ENCODE measurements at regions not wholly inside any gene's neighbourhood (a gene's known extent, or its start where the extent isn't known, plus 50 kb on each side); places are given as distances from the start of the nearest gene placed in this dataset.

GRCh38 chr2:182619276-182619675 lies 96.8 kb upstream of the DNAJC10 start (continued):
- TF ChIP-seq REST (IDR thresholded peaks at IDR 0.05; ENCODE audit: low read depth, low read length) (no peak), ZBED1 (IDR thresholded peaks at IDR 0.05; ENCODE audit: borderline replicate concordance) (no peak)

GRCh38 chr2:182621191-182621590 lies 94.9 kb upstream of the DNAJC10 start:
- no peak overlapping the region for H2AFZ ChIP-seq (ENCODE audit: control insufficient read depth, low read depth, low read length)
- RAD21 ChIA-PET (ENCODE audit: unreplicated experiment), result no interaction called here
- POLR2A ChIA-PET, result no interaction called here
- WGBS (ENCODE audit: insufficient coverage, insufficient replicate concordance, low lambda C conversion rate, missing lambda C conversion rate), result 0% methylated on average over 1 of the region's 1 CpG
- no peak overlapping the region for H3K4me3 ChIP-seq
- intact Hi-C loops (cut with micrococcal nuclease; ENCODE audit: unreplicated experiment), result no loop called here
- H3K27ac ChIP-seq (ENCODE audit: control insufficient read depth, insufficient read depth), result no peak overlapping the region
- DNase-seq (ENCODE audit: low read depth, low spot score), result no peak
- H3K79me2 ChIP-seq (ENCODE audit: control insufficient read depth, insufficient read depth, low read length), result no peaks in the 10 kb centered on the region
- H3K4me1 ChIP-seq (ENCODE audit: control insufficient read depth, insufficient read depth, low read length), result no peaks in the 10 kb centered on the region
- CTCF ChIA-PET, result no interaction called here
- no peaks in the 10 kb centered on the region; a peak in 2 of 4 replicates for H3K27me3 ChIP-seq (replicated peaks in 1 of 2; ENCODE audit: control insufficient read depth in 2 of 2, insufficient read depth in 2 of 2, low read length in 1 of 2)
- H3K36me3 ChIP-seq (ENCODE audit: control insufficient read depth in 2 of 2, insufficient read depth in 2 of 2, low read length in 1 of 2), result no peaks in the 10 kb centered on the region
- H3K9ac ChIP-seq (ENCODE audit: control insufficient read depth, insufficient read depth, low read length), result no peak overlapping the region
- no peaks in the 10 kb centered on the region for H4K20me1 ChIP-seq (ENCODE audit: control insufficient read depth, insufficient read depth)
- BruUV-seq (replicated peaks), result no TSS peak
- in situ Hi-C loops (cut with MboI), result no loop called here
- SMC1A ChIA-PET (ENCODE audit: uncharacterized antibody, unreplicated experiment), result no interaction called here
- TF ChIP-seq FOXK2 (IDR thresholded peaks at IDR 0.05) (no peak), KDM1A (IDR thresholded peaks at IDR 0.05; ENCODE audit: borderline replicate concordance) (no peak), PBX3 (IDR thresholded peaks at IDR 0.05; ENCODE audit: insufficient replicate concordance, low read depth, low read length) (no peak), CUX1 (IDR thresholded peaks at IDR 0.05; ENCODE audit: insufficient replicate concordance, low read depth, low read length) (no peak), LARP7 (IDR thresholded peaks at IDR 0.05) (no peak)
- ATAC-seq, result no peak
- no peaks in the 10 kb centered on the region for H3K9me3 ChIP-seq (replicated peaks; ENCODE audit: control insufficient read depth, insufficient read depth, low read length)
- no peak for FAIRE-seq
- H3K4me2 ChIP-seq (ENCODE audit: control insufficient read depth, insufficient read depth), result no peak overlapping the region

Data from GM12878 (cell line).